ENCODE measurements at regions not wholly inside any gene's neighbourhood (a gene's known extent, or its start where the extent isn't known, plus 50 kb on each side); places are given as distances from the start of the nearest gene placed in this dataset.

- no peaks in the 10 kb centered on the region for H3K9me3 ChIP-seq (ENCODE audit: insufficient read depth, low read depth)
- intact Hi-C loops (cut with micrococcal nuclease; ENCODE audit: unreplicated experiment): no loop called here
- no peak overlapping the region for H3K4me3 ChIP-seq
- TF ChIP-seq CTCF (conservative IDR thresholded peaks at IDR 0.05) (no peak), EZH2 (IDR thresholded peaks at IDR 0.05; ENCODE audit: low read depth) (no peak)
- CTCF ChIA-PET: no interaction called here
- H3K36me3 ChIP-seq (ENCODE audit: low read depth): no peaks in the 10 kb centered on the region
- no TSS peak for BruUV-seq (replicated peaks)
- H3K27ac ChIP-seq: no peak overlapping the region
- no peaks in the 10 kb centered on the region for H3K4me1 ChIP-seq (replicated peaks; ENCODE audit: insufficient read depth)
- no peaks in the 10 kb centered on the region for H4K20me1 ChIP-seq (ENCODE audit: insufficient read depth)
- H3K27me3 ChIP-seq (ENCODE audit: insufficient read depth, low read depth): no peaks in the 10 kb centered on the region
- DNase-seq: no peak
- H3K4me2 ChIP-seq: no peak overlapping the region
- no peaks in the 10 kb centered on the region for H3K9me2 ChIP-seq (ENCODE audit: insufficient read depth)
- H2AFZ ChIP-seq: no peak overlapping the region
- no peaks in the 10 kb centered on the region for H3K79me2 ChIP-seq (ENCODE audit: low read depth)
- POLR2A ChIA-PET (ENCODE audit: unreplicated experiment): no interaction called here
- H3F3A ChIP-seq (ENCODE audit: insufficient read depth, low read depth): no peaks in the 10 kb centered on the region
Measured at GRCh38 chr2:58539973-58540372, 298.8 kb upstream of the FANCL start.

GRCh38 chr2:58535990-58536389, 294.9 kb upstream of the FANCL start:
- H3K27me3 ChIP-seq (ENCODE audit: insufficient read depth, low read depth): no peaks in the 10 kb centered on the region
- H3K27ac ChIP-seq: no peak overlapping the region
- no peaks in the 10 kb centered on the region for H3K9me2 ChIP-seq (ENCODE audit: insufficient read depth)
- ChIA-PET POLR2A (ENCODE audit: unreplicated experiment) (no interaction called here), CTCF (no interaction called here)
- H4K20me1 ChIP-seq (ENCODE audit: insufficient read depth): no peaks in the 10 kb centered on the region
- no peak overlapping the region for H3K4me3 ChIP-seq
- no peaks in the 10 kb centered on the region for H3K36me3 ChIP-seq (ENCODE audit: low read depth)
- no peaks in the 10 kb centered on the region for H3K9me3 ChIP-seq (ENCODE audit: insufficient read depth, low read depth)
- TF ChIP-seq CTCF (conservative IDR thresholded peaks at IDR 0.05) (no peak), EZH2 (IDR thresholded peaks at IDR 0.05; ENCODE audit: low read depth) (no peak)
- H3K79me2 ChIP-seq (ENCODE audit: low read depth): no peaks in the 10 kb centered on the region
- no peak overlapping the region for H2AFZ ChIP-seq
- H3K4me1 ChIP-seq (replicated peaks; ENCODE audit: insufficient read depth): no peaks in the 10 kb centered on the region
- DNase-seq: no peak
- BruUV-seq (replicated peaks): no TSS peak
- no peak overlapping the region for H3K4me2 ChIP-seq
- intact Hi-C loops (cut with micrococcal nuclease; ENCODE audit: unreplicated experiment): no loop called here
- H3F3A ChIP-seq (ENCODE audit: insufficient read depth, low read depth): no peaks in the 10 kb centered on the region

- no peak for TF ChIP-seq CTCF (conservative IDR thresholded peaks at IDR 0.05)
- TF ChIP-seq EZH2 (IDR thresholded peaks at IDR 0.05; ENCODE audit: low read depth): no peak
- ChIA-PET POLR2A (ENCODE audit: unreplicated experiment) (no interaction called here), CTCF (interaction anchor here (0.6 kb wide), 1 partner anchor 78 kb away, joined by 3 read pairs; no protein-coding TSS in a partner anchor)
- H3K9me2 ChIP-seq (ENCODE audit: insufficient read depth): no peaks in the 10 kb centered on the region
- H3F3A ChIP-seq (ENCODE audit: insufficient read depth, low read depth): no peaks in the 10 kb centered on the region
- H3K79me2 ChIP-seq (ENCODE audit: low read depth): no peaks in the 10 kb centered on the region
- no peaks in the 10 kb centered on the region for H3K36me3 ChIP-seq (ENCODE audit: low read depth)
- H3K9me3 ChIP-seq (ENCODE audit: insufficient read depth, low read depth): no peaks in the 10 kb centered on the region
- no peaks in the 10 kb centered on the region for H3K27me3 ChIP-seq (ENCODE audit: insufficient read depth, low read depth)
- H3K4me3 ChIP-seq: no peak overlapping the region
- BruUV-seq (replicated peaks): no TSS peak
- no peaks in the 10 kb centered on the region for H3K4me1 ChIP-seq (replicated peaks; ENCODE audit: insufficient read depth)
- no peak overlapping the region for H2AFZ ChIP-seq
- no peak for DNase-seq
- H4K20me1 ChIP-seq (ENCODE audit: insufficient read depth): no peaks in the 10 kb centered on the region
- H3K4me2 ChIP-seq: no peak overlapping the region
- H3K27ac ChIP-seq: no peak overlapping the region
- intact Hi-C loops (cut with micrococcal nuclease; ENCODE audit: unreplicated experiment): no loop called here
Measured at GRCh38 chr2:58535182-58535581, 294.1 kb upstream of the FANCL start.

Measured in PC-9 (cell line).